Esophagus muscularis mucosa (tissue), 4 donors: ENCODE measurements at regions not wholly inside any gene's neighbourhood (a gene's known extent, or its start where the extent isn't known, plus 50 kb on each side); places are given as distances from the start of the nearest gene placed in this dataset.
"Not testable (repeated sequence)": the region's sequence is repeated elsewhere in the genome, so short reads cannot be mapped to it uniquely, and the experiment has no call there.

Experiments
- EP300 ChIP-seq: sonication (generic); formaldehyde crosslinking; IDR thresholded peaks from one replicate; pipeline ENCODE4 v1.6.1; 2017; ENCODE audit warnings: antibody characterized with exemption
- POLR2A ChIP-seq: fragments of 450-650 bp; IDR thresholded peaks from one replicate; pipeline ENCODE4 v1.6.1; 2017; ENCODE audit warnings: antibody characterized with exemption, moderate library complexity, mild to moderate bottlenecking, low read depth
- POLR2AphosphoS5 ChIP-seq, 2 donors: sonication (generic); formaldehyde crosslinking; IDR thresholded peaks; one replicate each; pipeline ENCODE4 v1.6.1; 2017; ENCODE audit warnings: antibody characterized with exemption in 2 of 2
- TF ChIP-seq, protein P1 (sequence below), 3 experiments: fragments of 200-600 bp in 2 of 3; fragments of 450-650 bp in 1 of 3; sonication (generic) in 2 of 3; IDR thresholded peaks; one replicate each; pipeline ENCODE4 v1.5.1; 2017 to 2019; ENCODE audit warnings: antibody characterized with exemption in 3 of 3, mild to moderate bottlenecking in 2 of 3, moderate library complexity in 1 of 3

GRCh38 chr14:41214978-41215377 is 391.7 kb upstream of the LRFN5 start:
- TF ChIP-seq, protein P1, sequence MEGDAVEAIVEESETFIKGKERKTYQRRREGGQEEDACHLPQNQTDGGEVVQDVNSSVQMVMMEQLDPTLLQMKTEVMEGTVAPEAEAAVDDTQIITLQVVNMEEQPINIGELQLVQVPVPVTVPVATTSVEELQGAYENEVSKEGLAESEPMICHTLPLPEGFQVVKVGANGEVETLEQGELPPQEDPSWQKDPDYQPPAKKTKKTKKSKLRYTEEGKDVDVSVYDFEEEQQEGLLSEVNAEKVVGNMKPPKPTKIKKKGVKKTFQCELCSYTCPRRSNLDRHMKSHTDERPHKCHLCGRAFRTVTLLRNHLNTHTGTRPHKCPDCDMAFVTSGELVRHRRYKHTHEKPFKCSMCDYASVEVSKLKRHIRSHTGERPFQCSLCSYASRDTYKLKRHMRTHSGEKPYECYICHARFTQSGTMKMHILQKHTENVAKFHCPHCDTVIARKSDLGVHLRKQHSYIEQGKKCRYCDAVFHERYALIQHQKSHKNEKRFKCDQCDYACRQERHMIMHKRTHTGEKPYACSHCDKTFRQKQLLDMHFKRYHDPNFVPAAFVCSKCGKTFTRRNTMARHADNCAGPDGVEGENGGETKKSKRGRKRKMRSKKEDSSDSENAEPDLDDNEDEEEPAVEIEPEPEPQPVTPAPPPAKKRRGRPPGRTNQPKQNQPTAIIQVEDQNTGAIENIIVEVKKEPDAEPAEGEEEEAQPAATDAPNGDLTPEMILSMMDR (IDR thresholded peaks at IDR 0.05), result not testable (repeated sequence)
- not testable (repeated sequence) for TF ChIP-seq POLR2AphosphoS5 (IDR thresholded peaks at IDR 0.05); POLR2A; EP300
